ENCODE measurements at regions not wholly inside any gene's neighbourhood (a gene's known extent, or its start where the extent isn't known, plus 50 kb on each side); places are given as distances from the start of the nearest gene placed in this dataset.
"Not testable (repeated sequence)": the region's sequence is repeated elsewhere in the genome, so short reads cannot be mapped to it uniquely, and the experiment has no call there.

DNA sequence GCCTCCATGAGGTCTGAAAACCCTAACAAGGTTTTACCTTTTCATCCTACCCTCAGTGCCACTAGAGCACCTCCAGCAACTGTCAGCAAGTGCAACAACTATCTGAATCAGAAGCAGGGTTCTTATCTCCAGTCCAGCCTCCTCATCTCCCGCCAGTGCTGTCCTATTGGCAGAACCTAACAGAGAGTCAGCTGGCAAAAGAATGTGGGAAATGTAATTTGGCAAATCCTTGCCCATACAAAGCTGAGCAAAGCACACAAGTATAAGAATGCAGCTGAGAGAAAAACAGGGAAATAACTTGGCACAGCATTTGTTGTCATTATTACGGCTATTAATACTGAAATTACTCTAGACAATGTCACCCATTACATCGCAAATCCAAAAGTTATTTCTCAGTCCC is 124.2 kb downstream of the ATP6V1G3 start:
- H3K36me3 Mint-ChIP-seq (ENCODE audit: low read depth) = no peaks in the 10 kb centered on the region
- CTCF ChIA-PET = no interaction called here
- no peak overlapping the region for H3K4me3 ChIP-seq (ENCODE audit: low read length)

DNA sequence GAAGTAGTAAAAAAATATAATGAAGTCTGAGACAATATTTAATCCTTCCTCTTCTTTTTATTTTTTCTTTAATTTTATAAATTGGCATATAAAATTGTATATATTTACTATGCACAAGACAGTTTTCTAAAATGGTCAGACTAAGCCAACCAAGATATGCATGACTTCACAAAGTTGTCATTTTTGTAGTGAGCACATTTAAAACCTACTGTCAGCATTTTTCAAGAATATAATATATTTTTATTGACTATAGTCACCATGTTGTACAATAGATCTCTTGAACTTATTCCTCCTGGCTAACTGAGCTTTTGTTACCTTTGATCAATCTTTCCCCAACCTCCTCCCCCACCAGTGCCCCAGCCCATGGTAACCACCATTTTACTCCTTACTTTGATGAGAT is 129.2 kb downstream of the ATP6V1G3 start:
- CTCF ChIA-PET = no interaction called here
- Histone ChIP-seq H3K36me3 (ENCODE audit: insufficient read depth, low read length) (no peaks in the 10 kb centered on the region), H3K4me1 (ENCODE audit: insufficient read depth, low read length) (no peaks in the 10 kb centered on the region)

More for the DNA sequence above, 124.2 kb downstream of the ATP6V1G3 start:
- TF ChIP-seq, protein P1, sequence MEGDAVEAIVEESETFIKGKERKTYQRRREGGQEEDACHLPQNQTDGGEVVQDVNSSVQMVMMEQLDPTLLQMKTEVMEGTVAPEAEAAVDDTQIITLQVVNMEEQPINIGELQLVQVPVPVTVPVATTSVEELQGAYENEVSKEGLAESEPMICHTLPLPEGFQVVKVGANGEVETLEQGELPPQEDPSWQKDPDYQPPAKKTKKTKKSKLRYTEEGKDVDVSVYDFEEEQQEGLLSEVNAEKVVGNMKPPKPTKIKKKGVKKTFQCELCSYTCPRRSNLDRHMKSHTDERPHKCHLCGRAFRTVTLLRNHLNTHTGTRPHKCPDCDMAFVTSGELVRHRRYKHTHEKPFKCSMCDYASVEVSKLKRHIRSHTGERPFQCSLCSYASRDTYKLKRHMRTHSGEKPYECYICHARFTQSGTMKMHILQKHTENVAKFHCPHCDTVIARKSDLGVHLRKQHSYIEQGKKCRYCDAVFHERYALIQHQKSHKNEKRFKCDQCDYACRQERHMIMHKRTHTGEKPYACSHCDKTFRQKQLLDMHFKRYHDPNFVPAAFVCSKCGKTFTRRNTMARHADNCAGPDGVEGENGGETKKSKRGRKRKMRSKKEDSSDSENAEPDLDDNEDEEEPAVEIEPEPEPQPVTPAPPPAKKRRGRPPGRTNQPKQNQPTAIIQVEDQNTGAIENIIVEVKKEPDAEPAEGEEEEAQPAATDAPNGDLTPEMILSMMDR (IDR thresholded peaks at IDR 0.05) = no peak
- Mint-ChIP-seq H3K4me1 (ENCODE audit: low read depth) (no peaks in the 10 kb centered on the region), H3K9me3 (no peaks in the 10 kb centered on the region), H3K27me3 (peaks cover 5% of the 10 kb centered on the region), H3K4me3 (no peak overlapping the region), H3K27ac (no peak overlapping the region)
- DNase-seq (no peak), ATAC-seq (ENCODE audit: poor library complexity) (no peak)
- H3K27ac ChIP-seq (ENCODE audit: low read depth in 1 of 2, low read length in 2 of 2) = no peak overlapping the region
- H3K36me3 ChIP-seq (ENCODE audit: insufficient read depth, low read length) = no peaks in the 10 kb centered on the region
- no peaks in the 10 kb centered on the region for H3K4me1 ChIP-seq (ENCODE audit: insufficient read depth, low read length)
- POLR2A ChIA-PET = no interaction called here
- H3K27me3 ChIP-seq (ENCODE audit: control insufficient read depth in 1 of 2, insufficient read depth in 2 of 2, low read length in 2 of 2) = peaks cover 0 to 3% of the 10 kb centered on the region in 2 experiments
- H3K9me3 ChIP-seq (ENCODE audit: control insufficient read depth in 1 of 2, insufficient read depth in 1 of 2, low read length in 2 of 2) = peaks cover 0 to 8% of the 10 kb centered on the region in 2 experiments
- intact Hi-C loops (cut with DNase I, micrococcal nuclease) = no loop called here

DNA sequence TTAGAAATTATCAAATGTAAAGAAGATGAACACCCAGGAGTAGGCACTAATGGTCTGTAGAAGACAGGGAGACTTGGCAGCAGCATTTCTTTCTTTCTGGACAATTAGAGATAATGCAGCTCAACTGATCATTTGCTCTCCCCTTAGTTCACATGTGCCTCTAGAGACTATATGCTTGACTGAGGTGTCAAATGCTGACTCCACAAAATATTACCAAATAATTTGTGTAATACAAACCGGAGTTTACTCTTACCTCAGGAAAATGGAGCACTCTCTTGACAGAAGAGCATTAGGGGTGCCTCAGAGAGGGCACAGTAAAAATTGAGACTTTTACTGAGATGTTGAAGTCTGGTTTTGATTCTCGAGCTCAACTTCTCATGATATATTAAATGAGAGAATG is 131.8 kb downstream of the ATP6V1G3 start:
- no peak overlapping the region for H3K4me3 ChIP-seq (ENCODE audit: low read length)
- H3K9me3 Mint-ChIP-seq = peaks cover 6% of the 10 kb centered on the region
- ATAC-seq (ENCODE audit: poor library complexity) (no peak), DNase-seq (no peak)
- H3K4me1 Mint-ChIP-seq (ENCODE audit: low read depth) = no peaks in the 10 kb centered on the region
- H3K36me3 Mint-ChIP-seq (ENCODE audit: low read depth) = no peaks in the 10 kb centered on the region
- H3K4me3 Mint-ChIP-seq = no peak overlapping the region
- no peaks in the 10 kb centered on the region for H3K27me3 ChIP-seq (ENCODE audit: control insufficient read depth in 1 of 2, insufficient read depth in 2 of 2, low read length in 2 of 2)
- TF ChIP-seq, protein P1 (IDR thresholded peaks at IDR 0.05) = no peak
- ChIA-PET POLR2A (no interaction called here), CTCF (no interaction called here)
- intact Hi-C loops (cut with DNase I, micrococcal nuclease) = no loop called here
- no peaks in the 10 kb centered on the region for H3K4me1 ChIP-seq (ENCODE audit: insufficient read depth, low read length)
- H3K27me3 Mint-ChIP-seq = no peaks in the 10 kb centered on the region
- no peaks in the 10 kb centered on the region for H3K36me3 ChIP-seq (ENCODE audit: insufficient read depth, low read length)
- no peak overlapping the region for H3K27ac ChIP-seq (ENCODE audit: low read depth in 1 of 2, low read length in 2 of 2)
- peaks cover 0 to 5% of the 10 kb centered on the region in 2 experiments for H3K9me3 ChIP-seq (ENCODE audit: control insufficient read depth in 1 of 2, insufficient read depth in 1 of 2, low read length in 2 of 2)
- H3K27ac Mint-ChIP-seq = no peak overlapping the region

More for the DNA sequence above, 129.2 kb downstream of the ATP6V1G3 start:
- peaks cover 0 to 3% of the 10 kb centered on the region in 2 experiments for H3K27me3 ChIP-seq (ENCODE audit: control insufficient read depth in 1 of 2, insufficient read depth in 2 of 2, low read length in 2 of 2)
- H3K27ac ChIP-seq (ENCODE audit: low read depth in 1 of 2, low read length in 2 of 2) = no peak overlapping the region
- Mint-ChIP-seq H3K36me3 (ENCODE audit: low read depth) (no peaks in the 10 kb centered on the region), H3K9me3 (peaks cover 6% of the 10 kb centered on the region), H3K4me3 (no peak overlapping the region), H3K4me1 (ENCODE audit: low read depth) (no peaks in the 10 kb centered on the region), H3K27me3 (no peaks in the 10 kb centered on the region), H3K27ac (no peak overlapping the region)
- POLR2A ChIA-PET = no interaction called here
- H3K9me3 ChIP-seq (ENCODE audit: control insufficient read depth in 1 of 2, insufficient read depth in 1 of 2, low read length in 2 of 2) = peaks cover 0 to 5% of the 10 kb centered on the region in 2 experiments
- no peak for DNase-seq
- H3K4me3 ChIP-seq (ENCODE audit: low read length) = no peak overlapping the region
- ATAC-seq (ENCODE audit: poor library complexity) = no peak
- intact Hi-C loops (cut with DNase I, micrococcal nuclease) = no loop called here
- TF ChIP-seq, protein P1 (IDR thresholded peaks at IDR 0.05) = no peak

DNA sequence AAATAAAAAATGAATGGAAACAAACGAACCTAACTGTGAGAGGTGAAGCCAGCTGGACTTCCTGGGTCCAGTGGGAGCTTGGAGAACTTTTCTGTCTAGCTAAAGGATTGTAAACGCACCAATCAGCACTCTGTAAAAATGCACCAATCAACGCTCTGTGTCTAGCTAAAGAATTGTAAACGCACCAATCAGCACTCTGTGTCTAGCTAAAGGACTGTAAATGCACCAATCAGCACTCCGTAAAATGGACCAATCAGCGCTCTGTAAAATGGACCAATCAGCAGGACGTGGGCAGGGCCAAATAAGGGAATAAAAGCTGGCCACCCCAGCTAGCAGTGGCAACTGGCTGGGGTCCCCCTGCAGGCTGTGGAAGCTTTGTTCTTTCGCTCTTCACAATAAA is 135.8 kb downstream of the ATP6V1G3 start:
- H3K27ac Mint-ChIP-seq; H3K27me3 ChIP-seq (ENCODE audit: control insufficient read depth in 1 of 2, insufficient read depth in 2 of 2, low read length in 2 of 2); DNase-seq; H3K36me3 ChIP-seq (ENCODE audit: insufficient read depth, low read length); H3K4me1 ChIP-seq (ENCODE audit: insufficient read depth, low read length); H3K4me3 Mint-ChIP-seq; H3K36me3 Mint-ChIP-seq (ENCODE audit: low read depth); H3K27ac ChIP-seq (ENCODE audit: low read depth in 1 of 2, low read length in 2 of 2); H3K4me1 Mint-ChIP-seq (ENCODE audit: low read depth); H3K4me3 ChIP-seq (ENCODE audit: low read length); H3K9me3 Mint-ChIP-seq; intact Hi-C loops (cut with DNase I, micrococcal nuclease); POLR2A ChIA-PET; CTCF ChIA-PET; H3K9me3 ChIP-seq (ENCODE audit: control insufficient read depth in 1 of 2, insufficient read depth in 1 of 2, low read length in 2 of 2); ATAC-seq (ENCODE audit: poor library complexity): not testable (repeated sequence)
- peaks cover 12% of the 10 kb centered on the region for H3K27me3 Mint-ChIP-seq
